ENCODE measurements at regions not wholly inside any gene's neighbourhood (a gene's known extent, or its start where the extent isn't known, plus 50 kb on each side); places are given as distances from the start of the nearest gene placed in this dataset.

DNA sequence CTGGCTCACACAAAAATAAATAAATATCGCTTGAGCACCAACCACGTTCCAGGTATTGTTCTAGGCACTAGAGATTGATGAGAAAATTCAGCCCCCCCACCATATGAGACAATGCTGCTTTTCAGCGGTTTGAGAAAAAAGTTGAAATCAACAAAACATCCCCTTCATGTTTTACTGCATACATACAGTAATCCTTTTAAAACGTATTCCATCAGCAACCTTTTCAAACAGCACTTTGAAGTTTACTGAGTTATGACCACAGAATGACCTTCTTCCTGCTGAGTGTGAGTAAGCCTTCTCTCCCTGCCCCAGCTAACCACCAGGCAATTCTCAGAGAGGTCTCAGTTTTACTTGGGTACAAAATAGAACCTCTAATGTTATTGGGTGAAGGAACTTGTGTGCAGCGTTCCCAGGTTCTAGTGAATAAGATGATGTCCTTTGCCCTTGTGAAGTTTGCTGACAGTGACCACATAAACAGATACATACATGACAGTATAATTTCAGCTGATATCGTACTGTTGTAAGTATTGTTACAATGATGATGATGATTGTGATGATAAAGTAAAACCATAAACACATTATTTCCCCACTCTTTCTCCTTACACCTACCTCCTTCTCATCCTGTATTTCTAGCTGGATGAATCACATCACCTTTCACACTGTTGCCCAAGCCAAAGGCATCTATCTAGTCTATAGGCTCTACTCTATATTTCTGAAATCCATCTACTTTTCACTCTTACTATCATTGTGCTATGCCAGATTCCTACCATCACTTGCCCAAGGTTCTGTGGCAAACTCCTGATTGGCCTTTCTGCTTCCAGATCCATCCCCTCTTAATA is 124.4 kb upstream of the KRR1 start:
- H3K9me3 Mint-ChIP-seq: no peaks in the 10 kb centered on the region
- peaks cover 48% of the 10 kb centered on the region for H3K4me1 ChIP-seq (ENCODE audit: insufficient read depth)

More for the DNA sequence above, 124.4 kb upstream of the KRR1 start:
- ATAC-seq (no peak), DNase-seq (ENCODE audit: low spot score) (no peak)
- Histone ChIP-seq H3K27ac (ENCODE audit: low read depth) (peak overlapping the region; percentile 82; the same call in 1 of the 2 replicates), H3K4me2 (0 out of 2 replicates have a peak overlapping the region, but pooled peaks have one; percentile 60), H3K27me3 (ENCODE audit: insufficient read depth) (no peaks in the 10 kb centered on the region), H4K20me1 (replicated peaks; ENCODE audit: insufficient read depth) (no peaks in the 10 kb centered on the region), H3F3A (replicated peaks; ENCODE audit: low read depth) (0 out of 2 replicates have a peak, but pooled peaks cover 6% of the 10 kb centered on the region), H3K36me3 (ENCODE audit: insufficient read depth) (no peaks in the 10 kb centered on the region), H2AFZ (no peak overlapping the region), H3K4me3 (no peak overlapping the region), H3K79me2 (replicated peaks; ENCODE audit: insufficient read depth) (no peaks in the 10 kb centered on the region), H3K9me2 (ENCODE audit: insufficient read depth) (no peaks in the 10 kb centered on the region; the same call in 1 of the 2 replicates)
- Mint-ChIP-seq H3K4me3 (no peak overlapping the region; the same call in 2 of the 3 replicates), H3K4me1 (peaks cover 51% of the 10 kb centered on the region), H3K27ac (peak overlapping the region; percentile 84), H3K27me3 (ENCODE audit: insufficient read depth, low read depth, poor library complexity) (peaks cover 5% of the 10 kb centered on the region), H3K36me3 (ENCODE audit: low read depth) (no peaks in the 10 kb centered on the region)
- no peak for TF ChIP-seq NANOG (IDR thresholded peaks at IDR 0.05; ENCODE audit: borderline replicate concordance)
- no peak for TF ChIP-seq EZH2 (IDR thresholded peaks at IDR 0.05; ENCODE audit: low read depth, unreplicated experiment)
- no peak for TF ChIP-seq CREB1 (CRISPR knock-in tag; IDR thresholded peaks at IDR 0.05; ENCODE audit: low read depth)
- no peak for TF ChIP-seq POLR2AphosphoS5 (IDR thresholded peaks at IDR 0.05; ENCODE audit: low read depth)
- no peak for TF ChIP-seq JUNB (IDR thresholded peaks at IDR 0.05; ENCODE audit: unreplicated experiment)
- no peak for TF ChIP-seq ZNF114 (CRISPR knock-in tag; IDR thresholded peaks at IDR 0.05)
- TF ChIP-seq, protein P1, sequence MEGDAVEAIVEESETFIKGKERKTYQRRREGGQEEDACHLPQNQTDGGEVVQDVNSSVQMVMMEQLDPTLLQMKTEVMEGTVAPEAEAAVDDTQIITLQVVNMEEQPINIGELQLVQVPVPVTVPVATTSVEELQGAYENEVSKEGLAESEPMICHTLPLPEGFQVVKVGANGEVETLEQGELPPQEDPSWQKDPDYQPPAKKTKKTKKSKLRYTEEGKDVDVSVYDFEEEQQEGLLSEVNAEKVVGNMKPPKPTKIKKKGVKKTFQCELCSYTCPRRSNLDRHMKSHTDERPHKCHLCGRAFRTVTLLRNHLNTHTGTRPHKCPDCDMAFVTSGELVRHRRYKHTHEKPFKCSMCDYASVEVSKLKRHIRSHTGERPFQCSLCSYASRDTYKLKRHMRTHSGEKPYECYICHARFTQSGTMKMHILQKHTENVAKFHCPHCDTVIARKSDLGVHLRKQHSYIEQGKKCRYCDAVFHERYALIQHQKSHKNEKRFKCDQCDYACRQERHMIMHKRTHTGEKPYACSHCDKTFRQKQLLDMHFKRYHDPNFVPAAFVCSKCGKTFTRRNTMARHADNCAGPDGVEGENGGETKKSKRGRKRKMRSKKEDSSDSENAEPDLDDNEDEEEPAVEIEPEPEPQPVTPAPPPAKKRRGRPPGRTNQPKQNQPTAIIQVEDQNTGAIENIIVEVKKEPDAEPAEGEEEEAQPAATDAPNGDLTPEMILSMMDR (conservative IDR thresholded peaks at IDR 0.05; ENCODE audit: low read depth in 2 of 2): no peak
- TF ChIP-seq, protein P2, sequence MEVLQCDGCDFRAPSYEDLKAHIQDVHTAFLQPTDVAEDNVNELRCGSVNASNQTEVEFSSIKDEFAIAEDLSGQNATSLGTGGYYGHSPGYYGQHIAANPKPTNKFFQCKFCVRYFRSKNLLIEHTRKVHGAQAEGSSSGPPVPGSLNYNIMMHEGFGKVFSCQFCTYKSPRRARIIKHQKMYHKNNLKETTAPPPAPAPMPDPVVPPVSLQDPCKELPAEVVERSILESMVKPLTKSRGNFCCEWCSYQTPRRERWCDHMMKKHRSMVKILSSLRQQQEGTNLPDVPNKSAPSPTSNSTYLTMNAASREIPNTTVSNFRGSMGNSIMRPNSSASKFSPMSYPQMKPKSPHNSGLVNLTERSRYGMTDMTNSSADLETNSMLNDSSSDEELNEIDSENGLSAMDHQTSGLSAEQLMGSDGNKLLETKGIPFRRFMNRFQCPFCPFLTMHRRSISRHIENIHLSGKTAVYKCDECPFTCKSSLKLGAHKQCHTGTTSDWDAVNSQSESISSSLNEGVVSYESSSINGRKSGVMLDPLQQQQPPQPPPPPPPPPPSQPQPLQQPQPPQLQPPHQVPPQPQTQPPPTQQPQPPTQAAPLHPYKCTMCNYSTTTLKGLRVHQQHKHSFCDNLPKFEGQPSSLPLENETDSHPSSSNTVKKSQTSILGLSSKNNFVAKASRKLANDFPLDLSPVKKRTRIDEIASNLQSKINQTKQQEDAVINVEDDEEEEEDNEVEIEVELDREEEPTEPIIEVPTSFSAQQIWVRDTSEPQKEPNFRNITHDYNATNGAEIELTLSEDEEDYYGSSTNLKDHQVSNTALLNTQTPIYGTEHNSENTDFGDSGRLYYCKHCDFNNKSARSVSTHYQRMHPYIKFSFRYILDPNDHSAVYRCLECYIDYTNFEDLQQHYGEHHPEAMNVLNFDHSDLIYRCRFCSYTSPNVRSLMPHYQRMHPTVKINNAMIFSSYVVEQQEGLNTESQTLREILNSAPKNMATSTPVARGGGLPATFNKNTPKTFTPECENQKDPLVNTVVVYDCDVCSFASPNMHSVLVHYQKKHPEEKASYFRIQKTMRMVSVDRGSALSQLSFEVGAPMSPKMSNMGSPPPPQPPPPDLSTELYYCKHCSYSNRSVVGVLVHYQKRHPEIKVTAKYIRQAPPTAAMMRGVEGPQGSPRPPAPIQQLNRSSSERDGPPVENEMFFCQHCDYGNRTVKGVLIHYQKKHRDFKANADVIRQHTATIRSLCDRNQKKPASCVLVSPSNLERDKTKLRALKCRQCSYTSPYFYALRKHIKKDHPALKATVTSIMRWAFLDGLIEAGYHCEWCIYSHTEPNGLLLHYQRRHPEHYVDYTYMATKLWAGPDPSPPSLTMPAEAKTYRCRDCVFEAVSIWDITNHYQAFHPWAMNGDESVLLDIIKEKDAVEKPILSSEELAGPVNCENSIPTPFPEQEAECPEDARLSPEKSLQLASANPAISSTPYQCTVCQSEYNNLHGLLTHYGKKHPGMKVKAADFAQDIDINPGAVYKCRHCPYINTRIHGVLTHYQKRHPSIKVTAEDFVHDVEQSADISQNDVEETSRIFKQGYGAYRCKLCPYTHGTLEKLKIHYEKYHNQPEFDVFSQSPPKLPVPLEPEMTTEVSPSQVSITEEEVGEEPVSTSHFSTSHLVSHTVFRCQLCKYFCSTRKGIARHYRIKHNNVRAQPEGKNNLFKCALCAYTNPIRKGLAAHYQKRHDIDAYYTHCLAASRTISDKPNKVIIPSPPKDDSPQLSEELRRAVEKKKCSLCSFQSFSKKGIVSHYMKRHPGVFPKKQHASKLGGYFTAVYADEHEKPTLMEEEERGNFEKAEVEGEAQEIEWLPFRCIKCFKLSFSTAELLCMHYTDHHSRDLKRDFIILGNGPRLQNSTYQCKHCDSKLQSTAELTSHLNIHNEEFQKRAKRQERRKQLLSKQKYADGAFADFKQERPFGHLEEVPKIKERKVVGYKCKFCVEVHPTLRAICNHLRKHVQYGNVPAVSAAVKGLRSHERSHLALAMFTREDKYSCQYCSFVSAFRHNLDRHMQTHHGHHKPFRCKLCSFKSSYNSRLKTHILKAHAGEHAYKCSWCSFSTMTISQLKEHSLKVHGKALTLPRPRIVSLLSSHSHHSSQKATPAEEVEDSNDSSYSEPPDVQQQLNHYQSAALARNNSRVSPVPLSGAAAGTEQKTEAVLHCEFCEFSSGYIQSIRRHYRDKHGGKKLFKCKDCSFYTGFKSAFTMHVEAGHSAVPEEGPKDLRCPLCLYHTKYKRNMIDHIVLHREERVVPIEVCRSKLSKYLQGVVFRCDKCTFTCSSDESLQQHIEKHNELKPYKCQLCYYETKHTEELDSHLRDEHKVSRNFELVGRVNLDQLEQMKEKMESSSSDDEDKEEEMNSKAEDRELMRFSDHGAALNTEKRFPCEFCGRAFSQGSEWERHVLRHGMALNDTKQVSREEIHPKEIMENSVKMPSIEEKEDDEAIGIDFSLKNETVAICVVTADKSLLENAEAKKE (CRISPR knock-in tag; IDR thresholded peaks at IDR 0.05): no peak
- TF ChIP-seq EZH2phosphoT487 (IDR thresholded peaks at IDR 0.05; ENCODE audit: unreplicated experiment): no peak
- TF ChIP-seq ZNF331 (CRISPR knock-in tag; IDR thresholded peaks at IDR 0.05; ENCODE audit: low read depth): no peak
- TF ChIP-seq STAT1 (IDR thresholded peaks at IDR 0.05; ENCODE audit: unreplicated experiment): no peak

Measured in GM23338 (cell line).